OCI-LY7 (cell line): ENCODE measurements at regions not wholly inside any gene's neighbourhood (a gene's known extent, or its start where the extent isn't known, plus 50 kb on each side); places are given as distances from the start of the nearest gene placed in this dataset.
"Not testable (repeated sequence)": the region's sequence is repeated elsewhere in the genome, so short reads cannot be mapped to it uniquely, and the experiment has no call there.

Source experiments
- BruUV-seq: library from RNA; stranded (reverse); fragments of 400-500 nt; replicated peaks from 2 replicates; lab custom pipeline; 2021; lab: Mats Ljungman, UMichigan
- CTCF ChIA-PET: fragments of 300-600 bp; sonication (Branson Sonifier 250); formaldehyde crosslinking; loops from one replicate; lab custom pipeline; 2022; ENCODE audit warnings: antibody characterized with exemption; ENCODE audit not compliant: unreplicated experiment; lab: Charles Lee
- POLR2A ChIA-PET: fragments of 300-600 bp; sonication (Branson Sonifier 250); formaldehyde crosslinking; loops from one replicate; lab custom pipeline; 2022; ENCODE audit warnings: antibody characterized with exemption; lab: Charles Lee
- DNase-seq: peaks from one replicate; pipeline ENCODE4 v3.0.0-alpha.2; 2015; ENCODE audit warnings: low spot score
- H2AFZ ChIP-seq: fragments of 200-600 bp; sonication (generic), shearing (Covaris generic); 2 replicates; pipeline ENCODE4 v1.6.1; 2014; ENCODE audit warnings: mild to moderate bottlenecking, antibody characterized with exemption, low read length, moderate library complexity
- H3K27ac ChIP-seq: fragments of 200-600 bp; sonication (generic); 2 replicates; pipeline ENCODE4 v1.5.1; 2014; ENCODE audit warnings: mixed run types, low read depth, mild to moderate bottlenecking, moderate library complexity, low read length, inconsistent platforms; ENCODE audit not compliant: poor library complexity, severe bottlenecking
- H3K36me3 ChIP-seq: fragments of 200-600 bp; sonication (generic); 2 replicates; pipeline ENCODE4 v1.6.1; 2014; ENCODE audit warnings: mild to moderate bottlenecking, antibody characterized with exemption, low read length, moderate library complexity, mixed read lengths; ENCODE audit not compliant: insufficient read depth
- H3K4me1 ChIP-seq: fragments of 200-600 bp; sonication (generic); 2 replicates; pipeline ENCODE4 v1.5.1; 2014; ENCODE audit warnings: mild to moderate bottlenecking, low read length; ENCODE audit not compliant: insufficient read depth, poor library complexity, severe bottlenecking
- H3K4me2 ChIP-seq: fragments of 200-600 bp; sonication (generic); 2 replicates; pipeline ENCODE4 v1.6.1; 2014; ENCODE audit warnings: mild to moderate bottlenecking, low read length
- H3K4me3 ChIP-seq: fragments of 200-600 bp; sonication (generic); 2 replicates; pipeline ENCODE4 v1.5.1; 2014; ENCODE audit warnings: mild to moderate bottlenecking, low read depth, low read length; ENCODE audit not compliant: poor library complexity, severe bottlenecking
- H3K79me2 ChIP-seq: fragments of 200-600 bp; sonication (generic); 2 replicates; pipeline ENCODE4 v1.6.1; 2016; ENCODE audit warnings: low read depth, mild to moderate bottlenecking, low read length, moderate library complexity, mixed read lengths; ENCODE audit not compliant: insufficient read depth
- H3K9me2 ChIP-seq: fragments of 200-600 bp; sonication (generic); 2 replicates; pipeline ENCODE4 v1.6.1; 2016; ENCODE audit warnings: mild to moderate bottlenecking, low read length, mixed read lengths; ENCODE audit not compliant: insufficient read depth
- H3K9me3 ChIP-seq: fragments of 200-600 bp; sonication (generic); 2 replicates; pipeline ENCODE4 v1.6.1; 2014; ENCODE audit warnings: mild to moderate bottlenecking, mixed run types, low read length, mixed read lengths
- H4K20me1 ChIP-seq: fragments of 200-600 bp; sonication (generic); 2 replicates; pipeline ENCODE4 v1.6.1; 2014; ENCODE audit warnings: mild to moderate bottlenecking, antibody characterized with exemption, low read length, moderate library complexity, mixed read lengths; ENCODE audit not compliant: insufficient read depth
- intact Hi-C: fragments of 100-400 bp; cut with micrococcal nuclease; formaldehyde crosslinking; loops from one replicate; pipeline ENCODE4 v1.10.0; 2022; ENCODE audit not compliant: unreplicated experiment
- TF ChIP-seq, protein P1 (sequence below): fragments of 200-600 bp; sonication (generic); conservative IDR thresholded peaks from 2 replicates; pipeline ENCODE4 v1.5.1; 2014; ENCODE audit warnings: mild to moderate bottlenecking, antibody characterized with exemption, low read length, moderate library complexity, mixed read lengths

DNA sequence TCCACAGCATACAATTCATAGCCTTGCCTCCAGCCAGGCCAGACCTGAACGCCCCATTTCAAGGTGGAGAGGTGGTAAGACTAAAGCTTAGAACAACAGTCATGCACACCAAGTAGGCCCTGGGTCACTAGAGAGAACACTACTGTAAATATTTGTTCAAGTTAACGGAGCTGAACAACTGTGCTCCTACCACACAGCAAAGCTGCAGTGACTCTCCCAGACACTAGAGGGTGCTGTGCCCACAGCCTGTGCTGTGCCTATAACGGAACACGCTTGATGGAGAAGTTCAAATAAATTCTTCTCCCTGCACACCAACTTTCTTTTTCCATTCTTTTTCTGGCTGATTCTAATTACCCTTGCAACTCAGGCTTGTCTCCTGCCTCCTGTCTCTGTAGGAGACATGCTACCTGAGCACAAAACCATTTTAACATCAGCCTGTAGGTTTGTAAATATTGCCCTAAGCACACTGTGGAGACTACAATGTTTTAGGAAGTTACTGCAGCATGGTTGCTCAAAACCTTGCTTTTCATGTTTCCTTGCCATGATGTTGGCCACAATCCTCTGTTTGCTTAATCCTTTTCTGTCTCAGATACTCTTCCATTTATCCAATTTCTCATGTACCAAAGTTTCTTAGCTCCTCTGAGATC lies 103.1 kb upstream of the TERB2 start:
- TF ChIP-seq, protein P1, sequence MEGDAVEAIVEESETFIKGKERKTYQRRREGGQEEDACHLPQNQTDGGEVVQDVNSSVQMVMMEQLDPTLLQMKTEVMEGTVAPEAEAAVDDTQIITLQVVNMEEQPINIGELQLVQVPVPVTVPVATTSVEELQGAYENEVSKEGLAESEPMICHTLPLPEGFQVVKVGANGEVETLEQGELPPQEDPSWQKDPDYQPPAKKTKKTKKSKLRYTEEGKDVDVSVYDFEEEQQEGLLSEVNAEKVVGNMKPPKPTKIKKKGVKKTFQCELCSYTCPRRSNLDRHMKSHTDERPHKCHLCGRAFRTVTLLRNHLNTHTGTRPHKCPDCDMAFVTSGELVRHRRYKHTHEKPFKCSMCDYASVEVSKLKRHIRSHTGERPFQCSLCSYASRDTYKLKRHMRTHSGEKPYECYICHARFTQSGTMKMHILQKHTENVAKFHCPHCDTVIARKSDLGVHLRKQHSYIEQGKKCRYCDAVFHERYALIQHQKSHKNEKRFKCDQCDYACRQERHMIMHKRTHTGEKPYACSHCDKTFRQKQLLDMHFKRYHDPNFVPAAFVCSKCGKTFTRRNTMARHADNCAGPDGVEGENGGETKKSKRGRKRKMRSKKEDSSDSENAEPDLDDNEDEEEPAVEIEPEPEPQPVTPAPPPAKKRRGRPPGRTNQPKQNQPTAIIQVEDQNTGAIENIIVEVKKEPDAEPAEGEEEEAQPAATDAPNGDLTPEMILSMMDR, result peak; percentile 87
- BruUV-seq, H3K9me3 ChIP-seq, H3K79me2 ChIP-seq, H3K9me2 ChIP-seq, CTCF ChIA-PET, H3K36me3 ChIP-seq, H2AFZ ChIP-seq, H3K27ac ChIP-seq, H3K4me3 ChIP-seq, H4K20me1 ChIP-seq, intact Hi-C loops, H3K4me2 ChIP-seq, H3K4me1 ChIP-seq: not testable (repeated sequence)
- DNase-seq, result peak; percentile 63
- POLR2A ChIA-PET, result interaction anchor here (0.6 kb wide), 1 partner anchor 188 kb away, joined by 4 read pairs; no protein-coding TSS in a partner anchor

DNA sequence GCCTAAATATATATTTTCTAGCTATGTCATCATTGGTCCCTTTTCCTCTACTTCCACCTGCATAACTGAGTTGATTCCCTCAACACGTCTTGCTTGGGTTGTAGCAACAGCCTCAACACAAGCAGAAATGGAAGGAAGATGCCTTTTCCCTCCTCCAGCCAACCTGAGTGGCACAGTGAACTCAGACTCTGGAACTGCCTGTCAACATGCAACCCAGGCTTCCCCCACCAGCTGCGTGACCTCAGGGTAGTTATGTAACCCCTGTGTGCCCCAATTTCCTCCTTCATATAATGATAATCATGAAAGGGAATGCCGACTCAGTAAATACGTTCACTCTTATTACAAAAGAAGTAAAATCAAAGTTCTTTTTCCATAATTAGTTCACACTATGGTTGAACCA lies 101.8 kb upstream of the TERB2 start:
- H2AFZ ChIP-seq, H3K4me2 ChIP-seq, H3K9me2 ChIP-seq, H3K79me2 ChIP-seq, DNase-seq, H3K27ac ChIP-seq, H3K36me3 ChIP-seq, H3K4me3 ChIP-seq, CTCF ChIA-PET, POLR2A ChIA-PET, H3K4me1 ChIP-seq, H3K9me3 ChIP-seq, intact Hi-C loops, H4K20me1 ChIP-seq, BruUV-seq: not testable (repeated sequence)

DNA sequence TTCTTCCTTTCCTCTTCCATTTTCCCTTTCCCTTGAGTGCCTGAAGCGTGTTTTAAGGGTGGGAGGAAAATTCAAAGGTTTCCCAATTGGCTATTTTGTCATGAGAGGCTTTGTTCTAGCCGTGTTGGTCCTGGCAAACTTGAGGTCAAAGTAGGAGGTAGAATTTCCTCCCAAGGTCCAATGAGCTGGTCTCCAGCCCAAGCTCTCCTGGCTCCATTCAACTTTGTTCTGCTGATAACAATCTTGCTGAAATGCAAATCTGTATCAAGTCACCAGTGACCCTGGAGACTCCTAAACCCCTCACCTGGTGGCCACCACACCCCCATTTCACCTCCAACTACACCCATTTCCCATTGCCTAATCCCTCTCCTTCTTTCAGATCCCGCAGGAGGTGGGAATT lies 100.2 kb upstream of the TERB2 start:
- H3K79me2 ChIP-seq, H3K4me2 ChIP-seq, H3K36me3 ChIP-seq, POLR2A ChIA-PET, H3K9me3 ChIP-seq, H3K27ac ChIP-seq, H4K20me1 ChIP-seq, H2AFZ ChIP-seq, H3K4me1 ChIP-seq, H3K4me3 ChIP-seq, intact Hi-C loops, BruUV-seq, H3K9me2 ChIP-seq, DNase-seq, CTCF ChIA-PET: not testable (repeated sequence)

DNA sequence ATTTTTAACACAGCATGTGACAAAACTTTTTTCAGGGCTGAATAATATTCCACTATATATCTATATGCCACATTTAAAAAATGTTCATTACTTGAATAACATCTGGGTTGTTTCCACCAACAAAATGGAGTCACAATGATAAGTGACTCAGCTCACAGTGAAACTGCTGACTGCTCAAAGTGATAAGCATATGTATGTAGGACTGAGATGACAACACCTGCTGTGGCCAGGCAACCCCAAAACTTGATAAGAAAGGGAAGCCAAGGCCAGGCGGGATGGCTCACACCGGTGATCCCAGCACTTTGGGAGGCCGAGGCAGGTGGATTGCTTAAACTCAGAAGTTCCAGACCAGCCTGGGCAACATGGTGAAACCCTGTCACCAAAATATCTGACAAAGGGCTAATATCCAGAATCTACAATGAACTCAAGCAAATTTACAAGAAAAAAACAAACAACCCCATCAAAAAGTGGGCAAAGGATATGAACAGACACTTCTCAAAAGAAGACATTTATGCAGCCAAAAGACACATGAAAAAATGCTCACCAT lies 99.2 kb upstream of the TERB2 start:
- BruUV-seq, intact Hi-C loops, H3K4me1 ChIP-seq, H4K20me1 ChIP-seq, H3K9me2 ChIP-seq, H3K27ac ChIP-seq, CTCF ChIA-PET, H3K79me2 ChIP-seq, POLR2A ChIA-PET, H3K4me3 ChIP-seq, DNase-seq, H3K4me2 ChIP-seq, H3K36me3 ChIP-seq, H3K9me3 ChIP-seq, H2AFZ ChIP-seq: not testable (repeated sequence)

DNA sequence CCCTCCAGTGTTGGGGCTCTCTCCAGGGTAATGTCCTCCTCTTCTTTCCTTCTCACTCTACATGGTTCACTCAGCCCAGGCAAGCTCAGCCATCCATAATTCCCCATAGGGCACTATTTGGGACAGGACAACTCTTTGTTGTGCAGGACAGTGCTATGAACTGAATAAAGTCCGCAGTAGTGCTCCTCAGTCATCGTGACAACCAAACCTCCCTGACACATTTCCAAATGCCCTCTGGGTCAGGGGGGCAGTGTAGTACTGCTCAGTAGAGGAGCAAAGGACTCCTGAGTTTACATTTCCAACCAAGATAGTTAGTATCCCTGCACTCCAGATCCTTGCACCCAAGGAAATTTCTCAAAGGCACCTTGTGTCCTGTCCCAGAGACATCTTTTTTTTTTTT lies 97.4 kb upstream of the TERB2 start:
- BruUV-seq, H3K9me2 ChIP-seq, H3K4me3 ChIP-seq, intact Hi-C loops, CTCF ChIA-PET, H4K20me1 ChIP-seq, POLR2A ChIA-PET, H3K9me3 ChIP-seq, H3K36me3 ChIP-seq, H2AFZ ChIP-seq, DNase-seq, H3K27ac ChIP-seq, H3K4me1 ChIP-seq, H3K4me2 ChIP-seq, H3K79me2 ChIP-seq: not testable (repeated sequence)

DNA sequence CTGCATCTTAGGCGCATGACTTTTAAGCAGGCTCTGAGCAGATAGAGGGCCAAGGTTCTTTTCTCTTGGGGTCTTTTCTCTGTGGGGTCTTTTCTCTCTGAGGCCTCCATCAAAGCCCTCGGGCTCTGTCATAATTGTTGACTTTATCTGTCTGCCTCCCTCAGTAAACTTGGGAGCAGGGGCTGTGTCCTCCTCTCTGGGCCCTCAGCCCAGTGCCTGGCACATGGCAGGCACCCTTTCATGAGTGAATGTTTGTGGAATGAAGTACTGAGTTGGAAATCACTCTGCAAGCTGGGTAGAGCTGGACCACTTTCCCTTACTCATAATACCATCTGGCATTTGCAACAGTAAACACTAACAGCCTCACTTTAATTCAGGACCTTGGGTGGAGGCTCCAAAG lies 96.3 kb upstream of the TERB2 start:
- H3K27ac ChIP-seq, H4K20me1 ChIP-seq, CTCF ChIA-PET, BruUV-seq, H3K9me3 ChIP-seq, DNase-seq, H3K79me2 ChIP-seq, H3K4me3 ChIP-seq, H3K4me2 ChIP-seq, POLR2A ChIA-PET, H3K36me3 ChIP-seq, H3K4me1 ChIP-seq, H2AFZ ChIP-seq, H3K9me2 ChIP-seq: not testable (repeated sequence)
- intact Hi-C loops, result loop anchor here (5.0 kb wide), 1 partner anchor 167 kb away; no protein-coding TSS in a partner anchor
